Hepatocyte (in vitro differentiated cells): ENCODE measurements at regions not wholly inside any gene's neighbourhood (a gene's known extent, or its start where the extent isn't known, plus 50 kb on each side); places are given as distances from the start of the nearest gene placed in this dataset.

ENCODE experiments used
- DNase-seq: peaks from one replicate; pipeline ENCODE4 v3.0.0-alpha.2; 2016; ENCODE audit warnings: low spot score
- H2AFZ ChIP-seq: fragments of 200-600 bp; sonication (generic); 2 replicates; pipeline ENCODE4 v1.6.0; 2016; ENCODE audit warnings: antibody characterized with exemption, mild to moderate bottlenecking
- H3K27ac ChIP-seq: fragments of 200-600 bp; sonication (generic); 2 replicates; pipeline ENCODE4 v1.5.1; 2016; ENCODE audit warnings: mild to moderate bottlenecking
- H3K27me3 ChIP-seq: fragments of 200-600 bp; sonication (generic); 2 replicates; pipeline ENCODE4 v1.6.1; 2016
- H3K36me3 ChIP-seq: fragments of 200-600 bp; sonication (generic); replicated peaks from 2 replicates; pipeline ENCODE4 v1.5.1; 2016; ENCODE audit warnings: low read depth; ENCODE audit not compliant: insufficient read depth
- H3K4me1 ChIP-seq: fragments of 200-600 bp; sonication (generic); 2 replicates; pipeline ENCODE4 v1.5.1; 2016; ENCODE audit warnings: mild to moderate bottlenecking, moderate library complexity; ENCODE audit not compliant: insufficient read depth
- H3K4me2 ChIP-seq: fragments of 200-600 bp; sonication (generic); 2 replicates; pipeline ENCODE4 v1.6.0; 2016
- H3K4me3 ChIP-seq: fragments of 200-600 bp; sonication (generic); 2 replicates; pipeline ENCODE4 v1.5.1; 2016; ENCODE audit warnings: mild to moderate bottlenecking
- H3K79me2 ChIP-seq: fragments of 200-600 bp; sonication (generic); 2 replicates; pipeline ENCODE4 v1.6.0; 2017; ENCODE audit warnings: mild to moderate bottlenecking
- H3K9me2 ChIP-seq: fragments of 200-600 bp; sonication (generic); replicated peaks from 2 replicates; pipeline ENCODE4 v1.6.0; 2017; ENCODE audit warnings: mild to moderate bottlenecking; ENCODE audit not compliant: insufficient read depth
- H3K9me3 ChIP-seq: fragments of 200-600 bp; sonication (generic); 2 replicates; pipeline ENCODE4 v1.5.1; 2016; ENCODE audit warnings: low read depth, mild to moderate bottlenecking
- H4K20me1 ChIP-seq: fragments of 200-600 bp; sonication (generic); 2 replicates; pipeline ENCODE4 v1.6.0; 2016; ENCODE audit warnings: mild to moderate bottlenecking; ENCODE audit not compliant: insufficient read depth, poor library complexity, severe bottlenecking
- CTCF ChIP-seq: fragments of 200-600 bp; sonication (generic); IDR thresholded peaks from 2 replicates; pipeline ENCODE4 v1.5.1; 2016; ENCODE audit warnings: antibody characterized with exemption, mild to moderate bottlenecking; ENCODE audit not compliant: poor library complexity
- EZH2 ChIP-seq: fragments of 200-600 bp; sonication (generic); IDR thresholded peaks from 2 replicates; pipeline ENCODE4 v1.6.1; 2016; ENCODE audit warnings: antibody characterized with exemption, mild to moderate bottlenecking, borderline replicate concordance
- EZH2phosphoT487 ChIP-seq: fragments of 200-600 bp; sonication (generic); IDR thresholded peaks from one replicate; pipeline ENCODE4 v1.6.1; 2018; ENCODE audit warnings: antibody characterized with exemption, mild to moderate bottlenecking, low read depth, moderate library complexity; ENCODE audit not compliant: unreplicated experiment, severe bottlenecking
- WGBS: methylation state at CpG from one replicate; pipeline ENCODE4 v1.1.6; 2016; ENCODE audit warnings: low lambda C conversion rate; ENCODE audit errors: missing lambda C conversion rate; 5-methylcytosine and 5-hydroxymethylcytosine counted together

GRCh38 chr6:138017166-138017757 is 90.0 kb downstream of the PERP start:
- Histone ChIP-seq H3K9me3 (no peaks in the 10 kb centered on the region), H3K27me3 (no peaks in the 10 kb centered on the region), H3K4me1 (no peaks in the 10 kb centered on the region), H3K79me2 (no peaks in the 10 kb centered on the region), H3K9me2 (no peaks in the 10 kb centered on the region), H4K20me1 (no peaks in the 10 kb centered on the region), H3K27ac (no peak overlapping the region), H3K4me3 (no peak overlapping the region), H3K36me3 (no peaks in the 10 kb centered on the region), H3K4me2 (no peak overlapping the region), H2AFZ (no peak overlapping the region)
- TF ChIP-seq EZH2: no peak
- no peak for TF ChIP-seq CTCF
- DNase-seq: no peak

- TF ChIP-seq EZH2phosphoT487 (no peak), CTCF (no peak), EZH2 (no peak)
Observed at GRCh38 chr6:138018297-138018696, 88.9 kb downstream of the PERP start.

GRCh38 chr6:138025528-138025978 is 81.7 kb downstream of the PERP start:
- Histone ChIP-seq H3K9me2 (no peaks in the 10 kb centered on the region), H2AFZ (no peak overlapping the region), H3K4me1 (no peaks in the 10 kb centered on the region), H3K4me3 (no peak overlapping the region), H3K27ac (no peak overlapping the region), H4K20me1 (no peaks in the 10 kb centered on the region), H3K9me3 (no peaks in the 10 kb centered on the region), H3K79me2 (no peaks in the 10 kb centered on the region), H3K4me2 (no peak overlapping the region), H3K27me3 (no peaks in the 10 kb centered on the region), H3K36me3 (no peaks in the 10 kb centered on the region)
- 88% methylated on average over 2 of the region's 2 CpGs for WGBS
- no peak for DNase-seq
- TF ChIP-seq EZH2phosphoT487 (no peak), EZH2 (no peak), CTCF (no peak)

More at GRCh38 chr6:138018297-138018696, 88.9 kb downstream of the PERP start:
- Histone ChIP-seq H4K20me1 (no peaks in the 10 kb centered on the region), H3K4me2 (no peak overlapping the region), H3K79me2 (no peaks in the 10 kb centered on the region), H3K9me3 (no peaks in the 10 kb centered on the region), H3K4me3 (no peak overlapping the region), H3K36me3 (no peaks in the 10 kb centered on the region), H2AFZ (no peak overlapping the region), H3K27me3 (no peaks in the 10 kb centered on the region), H3K27ac (no peak overlapping the region), H3K4me1 (no peaks in the 10 kb centered on the region), H3K9me2 (no peaks in the 10 kb centered on the region)
- no peak for DNase-seq

GRCh38 chr6:138026342-138026741 is 80.9 kb downstream of the PERP start:
- Histone ChIP-seq H3K9me2 (no peaks in the 10 kb centered on the region), H3K79me2 (no peaks in the 10 kb centered on the region), H3K27me3 (no peaks in the 10 kb centered on the region), H3K27ac (no peak overlapping the region), H3K4me2 (no peak overlapping the region), H3K4me1 (no peaks in the 10 kb centered on the region), H2AFZ (no peak overlapping the region), H3K36me3 (no peaks in the 10 kb centered on the region), H3K9me3 (no peaks in the 10 kb centered on the region), H3K4me3 (no peak overlapping the region), H4K20me1 (no peaks in the 10 kb centered on the region)
- no peak for DNase-seq
- TF ChIP-seq CTCF: no peak
- TF ChIP-seq EZH2: no peak
- no peak for TF ChIP-seq EZH2phosphoT487
- WGBS: 64% methylated on average over 3 of the region's 3 CpGs
